K562 (cell line): ENCODE measurements at regions not wholly inside any gene's neighbourhood (a gene's known extent, or its start where the extent isn't known, plus 50 kb on each side); places are given as distances from the start of the nearest gene placed in this dataset.

ENCODE experiments used
- ATAC-seq: fragments of 200-7000 bp; cut with Tn5 transposase; 3 replicates; pipeline ENCODE4 v1.9.1; 2020; ENCODE audit warnings: moderate library complexity
- BruUV-seq: library from RNA; stranded (reverse); fragments of 400-500 nt; replicated peaks from 2 replicates; lab custom pipeline; 2021; lab: Mats Ljungman, UMichigan
- CTCF ChIA-PET: fragments of 300-600 bp; formaldehyde crosslinking; extraction: SDS; loops from one replicate; lab custom pipeline; 2021; ENCODE audit warnings: low intra/inter-chr PET ratio; lab: Yijun Ruan, JAX
- POLR2A ChIA-PET: fragments of 300-600, 350-650 bp; sonication (Branson Sonifier 250); formaldehyde crosslinking; extraction: SDS; loops from one replicate; lab custom pipeline; 2021; ENCODE audit warnings: antibody characterized with exemption, inconsistent platforms; lab: Yijun Ruan, JAX
- DNase-seq, 4 experiments: peaks; one replicate each; pipeline versions ENCODE4 v3.0.0 to v3.0.0-alpha.2; 2011 to 2018; ENCODE audit warnings: low spot score in 3 of 4, mixed read lengths in 3 of 4; ENCODE audit errors: extremely low read depth in 1 of 4
- FAIRE-seq: peaks from 2 replicates; lab custom pipeline; 2011; peaks lifted over from hg19 to GRCh38; lab: Jason Lieb, UNC
- H2AFZ ChIP-seq: 2 replicates; pipeline ENCODE4 v1.6.0; 2011; ENCODE audit warnings: low read depth, low read length, control low read depth, inconsistent platforms
- H3K27ac ChIP-seq: fragments of 200-600 bp; 3 replicates; pipeline ENCODE4 v1.8.0; 2011; ENCODE audit warnings: low read depth, mild to moderate bottlenecking, control low read depth, inconsistent platforms, low read length, moderate library complexity, mixed read lengths; ENCODE audit errors: extremely low read depth
- H3K27me3 ChIP-seq, 2 experiments: fragments of 300-600 bp in 1 of 2; 2 replicates in 1 of 2; 3 replicates in 1 of 2; pipeline versions ENCODE4 v1.6.0 to v1.8.0; 2011; ENCODE audit warnings: inconsistent platforms in 2 of 2, low read length in 2 of 2, mild to moderate bottlenecking in 1 of 2, mixed read lengths in 1 of 2, moderate library complexity in 1 of 2; ENCODE audit not compliant: control insufficient read depth in 2 of 2, insufficient read depth in 2 of 2
- H3K36me3 ChIP-seq: fragments of 300-600 bp; 3 replicates; pipeline ENCODE4 v1.8.0; 2011; ENCODE audit warnings: mild to moderate bottlenecking, low read length, inconsistent platforms; ENCODE audit not compliant: control insufficient read depth, insufficient read depth
- H3K4me1 ChIP-seq, 2 experiments: fragments of 200-600 bp in 1 of 2; replicated peaks in 1 of 2; 2 replicates in 1 of 2; 3 replicates in 1 of 2; pipeline versions ENCODE4 v1.5.1 to v1.8.0; 2011; ENCODE audit warnings: inconsistent platforms in 2 of 2, low read length in 2 of 2, mild to moderate bottlenecking in 1 of 2, mixed read lengths in 1 of 2, moderate library complexity in 1 of 2; ENCODE audit not compliant: control insufficient read depth in 2 of 2, insufficient read depth in 2 of 2
- H3K4me2 ChIP-seq: 2 replicates; pipeline ENCODE4 v1.6.1; 2011; ENCODE audit warnings: low read length, control low read depth, inconsistent platforms, mixed read lengths; ENCODE audit not compliant: insufficient read depth
- H3K4me3 ChIP-seq: fragments of 200-600 bp; sonication (generic), shearing (Covaris generic); 2 replicates; pipeline ENCODE4 v1.5.1; 2016; ENCODE audit warnings: control low read depth, inconsistent platforms
- H3K79me2 ChIP-seq: fragments of 200-600 bp; 3 replicates; pipeline ENCODE4 v1.8.0; 2011; ENCODE audit warnings: low read length, inconsistent platforms; ENCODE audit not compliant: control insufficient read depth, insufficient read depth
- H3K9ac ChIP-seq, 2 experiments: 2 replicates each; pipeline versions ENCODE4 v1.6.0 to v1.6.1; 2011; ENCODE audit warnings: low read depth in 2 of 2, low read length in 2 of 2, control low read depth in 1 of 2, inconsistent platforms in 1 of 2, mild to moderate bottlenecking in 1 of 2, mixed read lengths in 1 of 2; ENCODE audit not compliant: insufficient read depth in 1 of 2
- H3K9me1 ChIP-seq: one replicate; pipeline ENCODE4 v1.6.0; 2011; ENCODE audit warnings: inconsistent platforms, mild to moderate bottlenecking, low read length, moderate library complexity; ENCODE audit not compliant: control insufficient read depth, insufficient read depth
- H3K9me3 ChIP-seq: replicated peaks from 2 replicates; pipeline ENCODE4 v1.5.1; 2011; ENCODE audit warnings: low read depth, low read length, inconsistent platforms; ENCODE audit not compliant: control insufficient read depth, insufficient read depth
- H4K20me1 ChIP-seq: replicated peaks from 2 replicates; pipeline ENCODE4 v1.6.1; 2011; ENCODE audit warnings: low read length, inconsistent platforms, mixed read lengths; ENCODE audit not compliant: control insufficient read depth, insufficient read depth
- HDAC2 ChIP-seq: fragments of 450-650 bp; IDR thresholded peaks from 2 replicates; pipeline ENCODE4 v1.6.1; 2016; ENCODE audit warnings: mild to moderate bottlenecking
- POLR3G ChIP-seq: IDR thresholded peaks from 2 replicates; pipeline ENCODE4 v1.6.1; 2011; ENCODE audit not compliant: insufficient read length, insufficient replicate concordance; ENCODE audit errors: extremely low read depth
- whole genome bisulfite sequencing: fragments of 100-300 bp; shearing (Covaris generic); methylation state at CpG from one replicate; pipeline ENCODE4 v1.1.6; 2016; ENCODE audit warnings: low coverage, mixed read lengths; ENCODE audit not compliant: insufficient coverage; ENCODE audit errors: missing lambda C conversion rate; 5-methylcytosine and 5-hydroxymethylcytosine counted together
- in situ Hi-C: fragments of 300-500 bp; cut with MboI; formaldehyde crosslinking; loops from 4 replicates; pipeline ENCODE4 v1.15.0; 2018; ENCODE audit warnings: inconsistent platforms, mixed read lengths
- intact Hi-C: fragments of 100-400 bp; cut with micrococcal nuclease; formaldehyde crosslinking; loops from 2 replicates; pipeline ENCODE4 v1.14.2; 2022
- TF ChIP-seq, protein P1 (sequence below): fragments of 250-450 bp; sonication (Bioruptor Pico); IDR thresholded peaks from 2 replicates; pipeline ENCODE4 v1.8.0; 2021; ENCODE audit warnings: mild to moderate bottlenecking, moderate library complexity
- TF ChIP-seq, protein P2 (sequence below), 2 experiments: fragments of 150-350 bp in 1 of 2; IDR thresholded peaks; 2 replicates each; pipeline ENCODE4 v1.6.1; 2012 to 2016; ENCODE audit warnings: low read depth in 2 of 2, low read length in 2 of 2, mild to moderate bottlenecking in 1 of 2, moderate library complexity in 1 of 2
- TF ChIP-seq, protein P3 (sequence below): sonication (generic); formaldehyde crosslinking; IDR thresholded peaks from 2 replicates; pipeline ENCODE4 v1.4.0; 2020; ENCODE audit warnings: mild to moderate bottlenecking, missing genetic modification reagents

DNA sequence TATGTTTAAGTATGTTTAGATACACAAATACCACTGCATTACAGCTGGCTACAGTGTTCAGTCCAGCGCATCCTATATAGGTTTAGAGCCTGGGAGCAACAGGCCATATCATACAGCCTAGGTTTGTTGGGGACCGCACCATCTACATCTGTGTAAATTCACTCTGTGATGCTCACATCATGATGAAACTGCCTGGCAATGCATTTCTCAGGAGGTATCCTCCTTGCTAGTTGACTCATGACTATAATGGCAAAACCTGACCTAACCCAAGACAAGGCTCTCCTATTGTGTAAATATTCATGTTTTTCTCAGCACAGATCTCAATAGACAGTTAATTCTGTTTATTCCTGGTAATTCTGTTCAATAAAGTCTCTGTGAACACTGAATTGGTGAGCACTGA is 240.7 kb upstream of the PFKP start:
- Histone ChIP-seq H3K79me2 (no peaks in the 10 kb centered on the region), H3K4me2 (no peak overlapping the region), H3K9me1 (no peaks in the 10 kb centered on the region)
- 0% methylated on average over 2 of the region's 2 CpGs for WGBS
- POLR2A ChIA-PET = interaction anchor here (0.7 kb wide), 1 partner anchor 156 kb away, joined by 3 read pairs; no protein-coding TSS in a partner anchor
- FAIRE-seq = no peak
- in situ Hi-C loops = no loop called here
- BruUV-seq = no TSS peak
- TF ChIP-seq, protein P1, sequence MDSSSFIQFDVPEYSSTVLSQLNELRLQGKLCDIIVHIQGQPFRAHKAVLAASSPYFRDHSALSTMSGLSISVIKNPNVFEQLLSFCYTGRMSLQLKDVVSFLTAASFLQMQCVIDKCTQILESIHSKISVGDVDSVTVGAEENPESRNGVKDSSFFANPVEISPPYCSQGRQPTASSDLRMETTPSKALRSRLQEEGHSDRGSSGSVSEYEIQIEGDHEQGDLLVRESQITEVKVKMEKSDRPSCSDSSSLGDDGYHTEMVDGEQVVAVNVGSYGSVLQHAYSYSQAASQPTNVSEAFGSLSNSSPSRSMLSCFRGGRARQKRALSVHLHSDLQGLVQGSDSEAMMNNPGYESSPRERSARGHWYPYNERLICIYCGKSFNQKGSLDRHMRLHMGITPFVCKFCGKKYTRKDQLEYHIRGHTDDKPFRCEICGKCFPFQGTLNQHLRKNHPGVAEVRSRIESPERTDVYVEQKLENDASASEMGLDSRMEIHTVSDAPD (CRISPR knock-in tag) = no peak
- TF ChIP-seq, protein P2, sequence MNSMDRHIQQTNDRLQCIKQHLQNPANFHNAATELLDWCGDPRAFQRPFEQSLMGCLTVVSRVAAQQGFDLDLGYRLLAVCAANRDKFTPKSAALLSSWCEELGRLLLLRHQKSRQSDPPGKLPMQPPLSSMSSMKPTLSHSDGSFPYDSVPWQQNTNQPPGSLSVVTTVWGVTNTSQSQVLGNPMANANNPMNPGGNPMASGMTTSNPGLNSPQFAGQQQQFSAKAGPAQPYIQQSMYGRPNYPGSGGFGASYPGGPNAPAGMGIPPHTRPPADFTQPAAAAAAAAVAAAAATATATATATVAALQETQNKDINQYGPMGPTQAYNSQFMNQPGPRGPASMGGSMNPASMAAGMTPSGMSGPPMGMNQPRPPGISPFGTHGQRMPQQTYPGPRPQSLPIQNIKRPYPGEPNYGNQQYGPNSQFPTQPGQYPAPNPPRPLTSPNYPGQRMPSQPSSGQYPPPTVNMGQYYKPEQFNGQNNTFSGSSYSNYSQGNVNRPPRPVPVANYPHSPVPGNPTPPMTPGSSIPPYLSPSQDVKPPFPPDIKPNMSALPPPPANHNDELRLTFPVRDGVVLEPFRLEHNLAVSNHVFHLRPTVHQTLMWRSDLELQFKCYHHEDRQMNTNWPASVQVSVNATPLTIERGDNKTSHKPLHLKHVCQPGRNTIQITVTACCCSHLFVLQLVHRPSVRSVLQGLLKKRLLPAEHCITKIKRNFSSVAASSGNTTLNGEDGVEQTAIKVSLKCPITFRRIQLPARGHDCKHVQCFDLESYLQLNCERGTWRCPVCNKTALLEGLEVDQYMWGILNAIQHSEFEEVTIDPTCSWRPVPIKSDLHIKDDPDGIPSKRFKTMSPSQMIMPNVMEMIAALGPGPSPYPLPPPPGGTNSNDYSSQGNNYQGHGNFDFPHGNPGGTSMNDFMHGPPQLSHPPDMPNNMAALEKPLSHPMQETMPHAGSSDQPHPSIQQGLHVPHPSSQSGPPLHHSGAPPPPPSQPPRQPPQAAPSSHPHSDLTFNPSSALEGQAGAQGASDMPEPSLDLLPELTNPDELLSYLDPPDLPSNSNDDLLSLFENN (IDR thresholded peaks at IDR 0.05; ENCODE audit: low read depth in 2 of 2, low read length in 2 of 2) = no peak
- TF ChIP-seq, protein P3, sequence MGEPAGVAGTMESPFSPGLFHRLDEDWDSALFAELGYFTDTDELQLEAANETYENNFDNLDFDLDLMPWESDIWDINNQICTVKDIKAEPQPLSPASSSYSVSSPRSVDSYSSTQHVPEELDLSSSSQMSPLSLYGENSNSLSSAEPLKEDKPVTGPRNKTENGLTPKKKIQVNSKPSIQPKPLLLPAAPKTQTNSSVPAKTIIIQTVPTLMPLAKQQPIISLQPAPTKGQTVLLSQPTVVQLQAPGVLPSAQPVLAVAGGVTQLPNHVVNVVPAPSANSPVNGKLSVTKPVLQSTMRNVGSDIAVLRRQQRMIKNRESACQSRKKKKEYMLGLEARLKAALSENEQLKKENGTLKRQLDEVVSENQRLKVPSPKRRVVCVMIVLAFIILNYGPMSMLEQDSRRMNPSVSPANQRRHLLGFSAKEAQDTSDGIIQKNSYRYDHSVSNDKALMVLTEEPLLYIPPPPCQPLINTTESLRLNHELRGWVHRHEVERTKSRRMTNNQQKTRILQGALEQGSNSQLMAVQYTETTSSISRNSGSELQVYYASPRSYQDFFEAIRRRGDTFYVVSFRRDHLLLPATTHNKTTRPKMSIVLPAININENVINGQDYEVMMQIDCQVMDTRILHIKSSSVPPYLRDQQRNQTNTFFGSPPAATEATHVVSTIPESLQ = no peak
- no peak for TF ChIP-seq POLR3G
- no peak for TF ChIP-seq HDAC2
- TF ChIP-seq, all 486 proteins: peak for 0
- no peak for DNase-seq
- H3K4me3 ChIP-seq = no peak overlapping the region
- H3K27me3 ChIP-seq = peaks cover 0 to 10% of the 10 kb centered on the region in 2 experiments; a peak in 1 of 5 replicates
- no peak overlapping the region for H2AFZ ChIP-seq
- H3K9ac ChIP-seq = no peak overlapping the region
- no peaks in the 10 kb centered on the region for H3K36me3 ChIP-seq
- no peak for ATAC-seq
- no peaks in the 10 kb centered on the region for H3K9me3 ChIP-seq
- no peaks in the 10 kb centered on the region for H3K4me1 ChIP-seq
- intact Hi-C loops = no loop called here
- H3K27ac ChIP-seq = no peak overlapping the region
- no peaks in the 10 kb centered on the region for H4K20me1 ChIP-seq
- CTCF ChIA-PET = no interaction called here
